HEK293 (cell line): ENCODE measurements at regions not wholly inside any gene's neighbourhood (a gene's known extent, or its start where the extent isn't known, plus 50 kb on each side); places are given as distances from the start of the nearest gene placed in this dataset.

ENCODE experiments used
- ATF2 ChIP-seq: fragments of 450-650 bp; formaldehyde crosslinking; IDR thresholded peaks from 2 replicates; pipeline ENCODE4 v1.5.1; 2016; ENCODE audit warnings: missing biosample characterization, missing genetic modification characterization, low read depth
- BCL6B ChIP-seq: fragments of 450-650 bp; formaldehyde crosslinking; IDR thresholded peaks from 2 replicates; pipeline ENCODE4 v1.5.1; 2017; ENCODE audit warnings: missing biosample characterization, missing genetic modification characterization
- GFI1B ChIP-seq: fragments of 450-650 bp; formaldehyde crosslinking; IDR thresholded peaks from 2 replicates; pipeline ENCODE4 v1.5.1; 2016; ENCODE audit warnings: missing biosample characterization, missing genetic modification characterization
- KLF16 ChIP-seq: fragments of 450-650 bp; formaldehyde crosslinking; IDR thresholded peaks from 2 replicates; pipeline ENCODE4 v1.5.1; 2017; ENCODE audit warnings: missing biosample characterization, missing genetic modification characterization
- KLF9 ChIP-seq: fragments of 450-650 bp; formaldehyde crosslinking; IDR thresholded peaks from 2 replicates; pipeline ENCODE4 v1.5.1; 2016; ENCODE audit warnings: missing biosample characterization, missing genetic modification characterization, low read depth
- PBX3 ChIP-seq: sonication (generic); formaldehyde crosslinking; IDR thresholded peaks from 2 replicates; pipeline ENCODE4 v1.8.1; 2022; ENCODE audit warnings: mild to moderate bottlenecking, moderate library complexity, missing genetic modification reagents
- PRDM1 ChIP-seq: fragments of 450-650 bp; formaldehyde crosslinking; IDR thresholded peaks from 2 replicates; pipeline ENCODE4; 2016; ENCODE audit warnings: missing biosample characterization, missing genetic modification characterization
- PRDM4 ChIP-seq: fragments of 450-650 bp; formaldehyde crosslinking; IDR thresholded peaks from 2 replicates; pipeline ENCODE4 v1.5.1; 2017; ENCODE audit warnings: missing biosample characterization, missing genetic modification characterization
- TSHZ1 ChIP-seq: fragments of 450-650 bp; formaldehyde crosslinking; IDR thresholded peaks from 2 replicates; pipeline ENCODE4 v1.5.1; 2016; ENCODE audit warnings: missing biosample characterization, missing genetic modification characterization, borderline replicate concordance
- ZBTB17 ChIP-seq: fragments of 450-650 bp; formaldehyde crosslinking; IDR thresholded peaks from 2 replicates; pipeline ENCODE4 v1.5.1; 2016; ENCODE audit warnings: missing biosample characterization, missing genetic modification characterization
- ZBTB20 ChIP-seq: fragments of 450-650 bp; formaldehyde crosslinking; IDR thresholded peaks from 2 replicates; pipeline ENCODE4 v1.5.1; 2016; ENCODE audit warnings: missing biosample characterization, missing genetic modification characterization
- ZBTB49 ChIP-seq: fragments of 450-650 bp; formaldehyde crosslinking; IDR thresholded peaks from 2 replicates; pipeline ENCODE4 v1.5.1; 2016; ENCODE audit warnings: missing biosample characterization, missing genetic modification characterization, low read depth
- ZFP37 ChIP-seq: fragments of 450-650 bp; formaldehyde crosslinking; IDR thresholded peaks from 2 replicates; pipeline ENCODE4 v1.5.1; 2016; ENCODE audit warnings: missing biosample characterization, missing genetic modification characterization
- ZNF10 ChIP-seq: fragments of 450-650 bp; formaldehyde crosslinking; IDR thresholded peaks from 2 replicates; pipeline ENCODE4 v1.5.1; 2017; ENCODE audit warnings: missing biosample characterization, missing genetic modification characterization
- ZNF184 ChIP-seq: fragments of 450-650 bp; IDR thresholded peaks from 2 replicates; pipeline ENCODE4 v1.5.1; 2018; ENCODE audit warnings: missing biosample characterization, mild to moderate bottlenecking, missing genetic modification characterization
- ZNF202 ChIP-seq: fragments of 450-650 bp; formaldehyde crosslinking; IDR thresholded peaks from 2 replicates; pipeline ENCODE4 v1.5.1; 2016; ENCODE audit warnings: missing biosample characterization, missing genetic modification characterization, borderline replicate concordance
- ZNF221 ChIP-seq: fragments of 450-650 bp; formaldehyde crosslinking; IDR thresholded peaks from 2 replicates; pipeline ENCODE4 v1.5.1; 2017; ENCODE audit warnings: missing biosample characterization, missing genetic modification characterization, borderline replicate concordance
- ZNF302 ChIP-seq: fragments of 450-650 bp; formaldehyde crosslinking; IDR thresholded peaks from 2 replicates; pipeline ENCODE4 v1.5.1; 2016; ENCODE audit warnings: missing biosample characterization, missing genetic modification characterization, low read depth
- ZNF366 ChIP-seq: fragments of 450-650 bp; formaldehyde crosslinking; conservative IDR thresholded peaks from 2 replicates; pipeline ENCODE4 v1.5.1; 2016; ENCODE audit warnings: missing biosample characterization, missing genetic modification characterization
- ZNF423 ChIP-seq: fragments of 450-650 bp; formaldehyde crosslinking; IDR thresholded peaks from 2 replicates; pipeline ENCODE4 v1.5.1; 2016; ENCODE audit warnings: missing biosample characterization, missing genetic modification characterization
- ZNF530 ChIP-seq: fragments of 450-650 bp; formaldehyde crosslinking; IDR thresholded peaks from 2 replicates; pipeline ENCODE4 v1.5.1; 2016; ENCODE audit warnings: low read depth, missing biosample characterization, missing genetic modification characterization
- ZNF544 ChIP-seq: fragments of 450-650 bp; formaldehyde crosslinking; IDR thresholded peaks from 2 replicates; pipeline ENCODE4 v1.5.0; 2017; ENCODE audit warnings: missing biosample characterization, missing genetic modification characterization
- ZNF629 ChIP-seq: fragments of 450-650 bp; formaldehyde crosslinking; IDR thresholded peaks from 2 replicates; pipeline ENCODE4 v1.5.1; 2017; ENCODE audit warnings: missing biosample characterization, missing genetic modification characterization
- ZNF639 ChIP-seq: fragments of 450-650 bp; formaldehyde crosslinking; IDR thresholded peaks from 2 replicates; pipeline ENCODE4 v1.5.1; 2016; ENCODE audit warnings: missing biosample characterization, missing genetic modification characterization
- ZNF660 ChIP-seq: fragments of 450-650 bp; IDR thresholded peaks from 2 replicates; pipeline ENCODE4 v1.5.1; 2018; ENCODE audit warnings: missing biosample characterization, mild to moderate bottlenecking, missing genetic modification characterization

- 0 out of 2 replicates have a peak, but pooled peaks have one; percentile 15 for TF ChIP-seq ZNF639 (tag by site-specific recombination)
- TF ChIP-seq ZNF660 (tag by site-specific recombination) = peak; percentile 71
- TF ChIP-seq KLF9 = no peak
- TF ChIP-seq GFI1B (tag by site-specific recombination) = no peak
- TF ChIP-seq ZNF202 (tag by site-specific recombination) = no peak
- TF ChIP-seq TSHZ1 = no peak
- no peak for TF ChIP-seq ATF2 (tag by site-specific recombination)
- no peak for TF ChIP-seq ZNF423 (tag by site-specific recombination)
- no peak for TF ChIP-seq PBX3
- 0 out of 2 replicates have a peak, but pooled peaks have one; percentile 74 for TF ChIP-seq ZFP37 (tag by site-specific recombination)
- TF ChIP-seq BCL6B (tag by site-specific recombination) = no peak
- no peak for TF ChIP-seq ZNF530
- TF ChIP-seq ZNF221 = no peak
- no peak for TF ChIP-seq ZNF544 (tag by site-specific recombination)
- TF ChIP-seq ZNF366 (tag by site-specific recombination) = peak; percentile 92
- TF ChIP-seq PRDM4 (tag by site-specific recombination) = peak; percentile 38; the same call in 1 of the 2 replicates
- no peak for TF ChIP-seq ZNF184 (tag by site-specific recombination)
- no peak for TF ChIP-seq ZNF302 (tag by site-specific recombination)
- 0 out of 2 replicates have a peak, but pooled peaks have one; percentile 2 for TF ChIP-seq ZBTB49 (tag by site-specific recombination)
- peak; percentile 97 for TF ChIP-seq PRDM1 (tag by site-specific recombination)
- TF ChIP-seq ZBTB17 = no peak; the same call in 1 of the 2 replicates
- TF ChIP-seq ZBTB20 (tag by site-specific recombination) = 0 out of 2 replicates have a peak, but pooled peaks have one; percentile 35
- no peak for TF ChIP-seq ZNF10 (tag by site-specific recombination)
- TF ChIP-seq ZNF629 (tag by site-specific recombination) = peak; percentile 39; the same call in 1 of the 2 replicates
- peak; percentile 25; the same call in 1 of the 2 replicates for TF ChIP-seq KLF16 (tag by site-specific recombination)
These were observed 252.2 kb upstream of the ATP2B1 start (continued) for GRCh38 chr12:89960607-89961394.
